Esophagus (tissue), 2 donors: ENCODE measurements at regions not wholly inside any gene's neighbourhood (a gene's known extent, or its start where the extent isn't known, plus 50 kb on each side); places are given as distances from the start of the nearest gene placed in this dataset.

Experiments used
- H3K27ac ChIP-seq, 2 donors: one replicate each; pipeline ENCODE4 v1.5.1; 2013; ENCODE audit warnings: low read depth in 2 of 2, mild to moderate bottlenecking in 2 of 2, inconsistent platforms in 1 of 2, low read length in 1 of 2, moderate library complexity in 1 of 2
- H3K27me3 ChIP-seq, 2 donors: one replicate each; pipeline ENCODE4 v1.6.1; 2013; ENCODE audit warnings: low read length in 2 of 2, control low read depth in 1 of 2, mild to moderate bottlenecking in 1 of 2; ENCODE audit not compliant: insufficient read depth in 2 of 2, control insufficient read depth in 1 of 2
- H3K36me3 ChIP-seq, 2 donors: one replicate each; pipeline ENCODE4 v1.6.1; 2013; ENCODE audit warnings: low read length in 1 of 2; ENCODE audit not compliant: control insufficient read depth in 2 of 2, insufficient read depth in 2 of 2
- H3K4me1 ChIP-seq, 2 donors: one replicate each; pipeline ENCODE4 v1.6.1; 2013; ENCODE audit warnings: low read length in 1 of 2; ENCODE audit not compliant: control insufficient read depth in 2 of 2, insufficient read depth in 2 of 2
- H3K4me3 ChIP-seq, 2 donors: one replicate each; pipeline ENCODE4 v1.5.1; 2013; ENCODE audit warnings: low read length in 2 of 2, mild to moderate bottlenecking in 2 of 2, low read depth in 1 of 2, moderate library complexity in 1 of 2
- H3K9me3 ChIP-seq, 2 donors: one replicate each; pipeline ENCODE4 v1.6.1; 2013; ENCODE audit warnings: mild to moderate bottlenecking in 2 of 2, low read depth in 1 of 2, low read length in 1 of 2, moderate library complexity in 1 of 2; ENCODE audit not compliant: control insufficient read depth in 2 of 2, insufficient read depth in 1 of 2
- WGBS, 2 donors: extraction: QIAGEN DNeasy Blood & Tissue Kit; methylation state at CpG; one replicate each; pipeline ENCODE4 v1.1.7; 2013; 5-methylcytosine and 5-hydroxymethylcytosine counted together
- donor health status: healthy with polysubstance abuse.
- donor health status: Bipolar disorder and iron deficiency.

GRCh38 chr20:6635034-6635736 is 132.3 kb upstream of the BMP2 start:
- peaks cover 0 to 3% of the 10 kb centered on the region in 2 donors for H3K4me1 ChIP-seq
- H3K36me3 ChIP-seq: no peaks in the 10 kb centered on the region
- H3K4me3 ChIP-seq: no peak overlapping the region
- no peak overlapping the region for H3K27ac ChIP-seq
- H3K9me3 ChIP-seq: no peaks in the 10 kb centered on the region
- 82 to 89% methylated on average over 1 of the region's 1 CpG for WGBS, 2 donors
- no peaks in the 10 kb centered on the region for H3K27me3 ChIP-seq

GRCh38 chr20:6632187-6632586 is 135.3 kb upstream of the BMP2 start:
- WGBS, 2 donors: 52 to 65% methylated on average over 4 of the region's 4 CpGs
- H3K9me3 ChIP-seq: no peaks in the 10 kb centered on the region
- H3K27me3 ChIP-seq: no peaks in the 10 kb centered on the region
- peaks cover 0 to 3% of the 10 kb centered on the region in 2 donors for H3K4me1 ChIP-seq
- no peaks in the 10 kb centered on the region for H3K36me3 ChIP-seq
- no peak overlapping the region for H3K4me3 ChIP-seq
- H3K27ac ChIP-seq: no peak overlapping the region

GRCh38 chr20:6630514-6630913 is 137.0 kb upstream of the BMP2 start:
- no peaks in the 10 kb centered on the region for H3K9me3 ChIP-seq
- no peaks in the 10 kb centered on the region for H3K36me3 ChIP-seq
- peaks cover 0 to 3% of the 10 kb centered on the region in 2 donors for H3K4me1 ChIP-seq
- no peak overlapping the region for H3K4me3 ChIP-seq
- WGBS, 2 donors: 37 to 41% methylated on average over 2 of the region's 2 CpGs
- H3K27ac ChIP-seq: no peak overlapping the region
- no peaks in the 10 kb centered on the region for H3K27me3 ChIP-seq

GRCh38 chr20:6629564-6629963 is 137.9 kb upstream of the BMP2 start:
- Histone ChIP-seq H3K4me3 (no peak overlapping the region), H3K27ac (no peak overlapping the region), H3K36me3 (no peaks in the 10 kb centered on the region), H3K9me3 (no peaks in the 10 kb centered on the region), H3K27me3 (no peaks in the 10 kb centered on the region), H3K4me1 (peaks cover 0 to under 1% of the 10 kb centered on the region in 2 donors)
- WGBS, 2 donors: 94 to 95% methylated on average over 2 of the region's 2 CpGs

GRCh38 chr20:6626805-6627204 is 140.7 kb upstream of the BMP2 start:
- no peak overlapping the region for H3K4me3 ChIP-seq
- H3K27me3 ChIP-seq: no peaks in the 10 kb centered on the region
- no peaks in the 10 kb centered on the region for H3K36me3 ChIP-seq
- H3K4me1 ChIP-seq: no peaks in the 10 kb centered on the region
- H3K27ac ChIP-seq: no peak overlapping the region
- H3K9me3 ChIP-seq: no peaks in the 10 kb centered on the region
- WGBS, 2 donors: 80 to 82% methylated on average over 5 of the region's 5 CpGs

- 41 to 60% methylated on average over 3 of the region's 3 CpGs for WGBS, 2 donors
- Histone ChIP-seq H3K4me3 (no peak overlapping the region), H3K27ac (no peak overlapping the region), H3K36me3 (no peaks in the 10 kb centered on the region), H3K27me3 (no peaks in the 10 kb centered on the region), H3K9me3 (no peaks in the 10 kb centered on the region), H3K4me1 (no peaks in the 10 kb centered on the region)
Measured at GRCh38 chr20:6623989-6624388, 143.5 kb upstream of the BMP2 start.

GRCh38 chr20:6622041-6622440 is 145.4 kb upstream of the BMP2 start:
- no peaks in the 10 kb centered on the region for H3K27me3 ChIP-seq
- H3K4me3 ChIP-seq: no peak overlapping the region
- H3K9me3 ChIP-seq: no peaks in the 10 kb centered on the region
- H3K4me1 ChIP-seq: no peaks in the 10 kb centered on the region
- H3K36me3 ChIP-seq: no peaks in the 10 kb centered on the region
- H3K27ac ChIP-seq: no peak overlapping the region

GRCh38 chr20:6618051-6618450 is 149.4 kb upstream of the BMP2 start:
- Histone ChIP-seq H3K27me3 (no peaks in the 10 kb centered on the region), H3K4me3 (no peak overlapping the region), H3K36me3 (no peaks in the 10 kb centered on the region), H3K27ac (no peak overlapping the region), H3K9me3 (no peaks in the 10 kb centered on the region), H3K4me1 (no peaks in the 10 kb centered on the region)
- WGBS, 2 donors: 45 to 68% methylated on average over 2 of the region's 2 CpGs

GRCh38 chr20:6616421-6616820 is 151.1 kb upstream of the BMP2 start:
- Histone ChIP-seq H3K4me3 (no peak overlapping the region), H3K27me3 (no peaks in the 10 kb centered on the region), H3K4me1 (no peaks in the 10 kb centered on the region), H3K27ac (no peak overlapping the region), H3K9me3 (no peaks in the 10 kb centered on the region), H3K36me3 (no peaks in the 10 kb centered on the region)
- 77 to 82% methylated on average over 1 of the region's 1 CpG for WGBS, 2 donors

GRCh38 chr20:6614836-6615235 is 152.7 kb upstream of the BMP2 start:
- H3K27me3 ChIP-seq: no peaks in the 10 kb centered on the region
- no peaks in the 10 kb centered on the region for H3K36me3 ChIP-seq
- no peaks in the 10 kb centered on the region for H3K4me1 ChIP-seq
- H3K4me3 ChIP-seq: no peak overlapping the region
- WGBS, 2 donors: 78 to 87% methylated on average over 1 of the region's 1 CpG
- no peak overlapping the region for H3K27ac ChIP-seq
- no peaks in the 10 kb centered on the region for H3K9me3 ChIP-seq
